ENCODE measurements at regions not wholly inside any gene's neighbourhood (a gene's known extent, or its start where the extent isn't known, plus 50 kb on each side); places are given as distances from the start of the nearest gene placed in this dataset.

DNA sequence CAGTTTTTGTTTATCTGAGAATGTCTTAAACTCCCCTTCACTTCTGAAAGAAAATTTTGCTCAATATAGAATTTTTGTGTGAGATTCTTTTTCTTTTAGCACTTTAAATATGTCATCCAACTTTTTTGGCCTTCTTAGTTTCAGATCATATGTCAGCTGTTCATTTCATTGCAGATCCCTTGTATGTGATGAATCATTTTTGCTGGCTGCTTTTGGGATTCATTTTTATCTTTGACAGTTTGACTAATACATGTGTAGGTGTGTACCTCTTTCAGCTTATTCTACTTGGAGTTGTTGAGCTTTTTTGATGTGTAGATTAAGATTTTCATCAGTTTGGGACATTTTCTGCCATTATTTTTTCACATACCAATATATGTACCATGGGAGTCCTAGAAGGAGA lies 156.8 kb downstream of the FASLG start:
- in situ Hi-C loops (cut with HindIII; ENCODE audit: low sequenced_read_pairs), result no loop called here
- no peak for DNase-seq (ENCODE audit: low read depth)

GRCh38 chr1:172818841-172819527 lies 160.1 kb downstream of the FASLG start:
- TF ChIP-seq, protein P1, sequence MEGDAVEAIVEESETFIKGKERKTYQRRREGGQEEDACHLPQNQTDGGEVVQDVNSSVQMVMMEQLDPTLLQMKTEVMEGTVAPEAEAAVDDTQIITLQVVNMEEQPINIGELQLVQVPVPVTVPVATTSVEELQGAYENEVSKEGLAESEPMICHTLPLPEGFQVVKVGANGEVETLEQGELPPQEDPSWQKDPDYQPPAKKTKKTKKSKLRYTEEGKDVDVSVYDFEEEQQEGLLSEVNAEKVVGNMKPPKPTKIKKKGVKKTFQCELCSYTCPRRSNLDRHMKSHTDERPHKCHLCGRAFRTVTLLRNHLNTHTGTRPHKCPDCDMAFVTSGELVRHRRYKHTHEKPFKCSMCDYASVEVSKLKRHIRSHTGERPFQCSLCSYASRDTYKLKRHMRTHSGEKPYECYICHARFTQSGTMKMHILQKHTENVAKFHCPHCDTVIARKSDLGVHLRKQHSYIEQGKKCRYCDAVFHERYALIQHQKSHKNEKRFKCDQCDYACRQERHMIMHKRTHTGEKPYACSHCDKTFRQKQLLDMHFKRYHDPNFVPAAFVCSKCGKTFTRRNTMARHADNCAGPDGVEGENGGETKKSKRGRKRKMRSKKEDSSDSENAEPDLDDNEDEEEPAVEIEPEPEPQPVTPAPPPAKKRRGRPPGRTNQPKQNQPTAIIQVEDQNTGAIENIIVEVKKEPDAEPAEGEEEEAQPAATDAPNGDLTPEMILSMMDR (IDR thresholded peaks at IDR 0.05; ENCODE audit: low read depth, low read length, missing control alignments), result no peak
- DNase-seq (ENCODE audit: low read depth), result no peak
- in situ Hi-C loops (cut with HindIII; ENCODE audit: low sequenced_read_pairs), result no loop called here
- no peak overlapping the region for H3K4me3 ChIP-seq (ENCODE audit: low read depth, low read length)

More for the DNA sequence above, 156.8 kb downstream of the FASLG start:
- no peak overlapping the region for H3K4me3 ChIP-seq (ENCODE audit: low read depth, low read length)
- TF ChIP-seq, protein P1 (IDR thresholded peaks at IDR 0.05; ENCODE audit: low read depth, low read length, missing control alignments), result no peak

GRCh38 chr1:172820475-172821158 lies 161.7 kb downstream of the FASLG start:
- TF ChIP-seq, protein P1 (IDR thresholded peaks at IDR 0.05; ENCODE audit: low read depth, low read length, missing control alignments), result no peak
- in situ Hi-C loops (cut with HindIII; ENCODE audit: low sequenced_read_pairs), result no loop called here
- H3K4me3 ChIP-seq (ENCODE audit: low read depth, low read length), result no peak overlapping the region
- no peak for DNase-seq (ENCODE audit: low read depth)

DNA sequence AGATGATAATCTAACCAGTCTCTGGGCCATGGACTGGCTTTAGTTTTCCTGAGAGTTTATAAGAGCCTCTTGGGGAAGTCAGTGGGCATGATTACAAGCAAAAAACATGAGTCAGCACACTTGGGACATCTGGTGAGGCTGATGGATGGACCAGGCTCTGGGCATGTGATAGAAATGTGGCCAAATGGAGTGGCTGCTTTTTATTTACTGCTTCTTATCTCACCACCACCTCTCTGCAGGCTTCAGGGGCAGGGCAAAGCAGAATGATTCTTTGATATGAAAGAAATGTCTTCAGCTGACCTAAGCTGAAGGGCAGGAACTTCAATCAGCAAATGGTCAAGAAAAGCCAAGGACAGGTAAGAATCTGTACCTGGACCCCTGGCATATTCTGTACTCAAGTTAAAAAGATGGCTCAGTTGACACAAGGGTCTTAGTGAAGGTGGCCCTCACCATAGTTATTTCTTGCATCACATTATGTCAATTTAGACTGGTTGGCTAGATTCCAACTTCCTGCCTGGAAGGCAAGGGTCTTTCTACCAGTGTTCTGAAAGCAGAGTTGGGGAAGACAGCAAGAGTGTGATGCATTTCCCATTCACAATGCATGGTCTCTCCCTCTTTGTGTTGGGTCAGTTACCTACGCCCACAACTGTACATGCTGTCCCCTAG lies 162.8 kb downstream of the FASLG start:
- DNase-seq (ENCODE audit: low read depth), result no peak
- in situ Hi-C loops (cut with HindIII; ENCODE audit: low sequenced_read_pairs), result no loop called here

DNA sequence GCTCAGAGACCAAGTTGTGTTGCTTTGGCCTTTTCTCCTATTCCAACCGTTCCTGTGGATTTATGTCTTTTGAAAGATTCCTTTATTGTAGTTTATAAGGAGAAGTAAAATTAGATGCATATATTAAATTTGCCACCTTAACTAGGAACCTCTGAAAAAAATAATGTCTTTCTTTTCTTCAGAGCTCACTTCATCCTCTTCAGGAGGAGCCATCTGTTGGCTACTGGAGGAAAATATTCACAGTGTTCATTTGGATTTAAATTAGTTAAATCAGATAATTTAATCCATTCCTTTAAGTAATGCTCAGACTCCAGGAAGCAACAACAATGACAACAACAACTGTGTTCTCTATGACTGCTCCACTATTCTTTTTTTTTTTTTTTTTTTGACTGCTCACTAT lies 164.0 kb downstream of the FASLG start:
- DNase-seq (ENCODE audit: low read depth), result no peak
- in situ Hi-C loops (cut with HindIII; ENCODE audit: low sequenced_read_pairs), result no loop called here
- H3K4me3 ChIP-seq (ENCODE audit: low read depth, low read length), result no peak overlapping the region
- TF ChIP-seq, protein P1 (IDR thresholded peaks at IDR 0.05; ENCODE audit: low read depth, low read length, missing control alignments), result no peak

More for the DNA sequence above, 162.8 kb downstream of the FASLG start:
- TF ChIP-seq, protein P1 (IDR thresholded peaks at IDR 0.05; ENCODE audit: low read depth, low read length, missing control alignments), result no peak
- no peak overlapping the region for H3K4me3 ChIP-seq (ENCODE audit: low read depth, low read length)

- in situ Hi-C loops (cut with HindIII; ENCODE audit: low sequenced_read_pairs), result no loop called here
- no peak overlapping the region for H3K4me3 ChIP-seq (ENCODE audit: low read depth, low read length)
- TF ChIP-seq, protein P1 (IDR thresholded peaks at IDR 0.05; ENCODE audit: low read depth, low read length, missing control alignments), result no peak
- no peak for DNase-seq (ENCODE audit: low read depth)
Observed at GRCh38 chr1:172823534-172823933, 164.6 kb downstream of the FASLG start.
